CD4-positive, alpha-beta memory T cell (primary cell): ENCODE measurements at regions not wholly inside any gene's neighbourhood (a gene's known extent, or its start where the extent isn't known, plus 50 kb on each side); places are given as distances from the start of the nearest gene placed in this dataset.

Source experiments
- CTCF ChIA-PET: fragments of 350-600 bp; sonication (Branson Sonifier 250); formaldehyde crosslinking; loops from one replicate; lab custom pipeline; 2021; ENCODE audit warnings: inconsistent platforms; ENCODE audit not compliant: partially characterized antibody; lab: Charles Lee
- POLR2A ChIA-PET: fragments of 350-600 bp; sonication (Branson Sonifier 250); formaldehyde crosslinking; loops from one replicate; lab custom pipeline; 2021; ENCODE audit not compliant: partially characterized antibody; lab: Charles Lee
- DNase-seq, 5 donors: peaks; one replicate each; pipeline versions ENCODE4 v3.0.0 to v3.0.0-alpha.2; 2020 to 2022; ENCODE audit warnings: mixed read lengths in 1 of 5
- H3K27ac ChIP-seq: one replicate; pipeline ENCODE4 v1.7.0; 2013; ENCODE audit warnings: low read depth, low read length
- H3K27me3 ChIP-seq: 2 replicates; pipeline ENCODE4 v1.7.0; 2013; ENCODE audit warnings: mild to moderate bottlenecking, low read length, moderate library complexity; ENCODE audit not compliant: insufficient read depth
- H3K36me3 ChIP-seq: 2 replicates; pipeline ENCODE4 v1.7.0; 2013; ENCODE audit warnings: mild to moderate bottlenecking, low read length, moderate library complexity; ENCODE audit not compliant: insufficient read depth
- H3K4me1 ChIP-seq: 2 replicates; pipeline ENCODE4 v1.7.0; 2013; ENCODE audit warnings: mild to moderate bottlenecking, low read length, moderate library complexity; ENCODE audit not compliant: insufficient read depth
- H3K4me3 ChIP-seq, 2 donors: one replicate each; pipeline ENCODE4 v1.7.0; 2013; ENCODE audit warnings: low read length in 2 of 2, mild to moderate bottlenecking in 1 of 2
- H3K9me3 ChIP-seq, 2 donors: one replicate each; pipeline ENCODE4 v1.7.0; 2013; ENCODE audit warnings: low read length in 2 of 2, control low read depth in 1 of 2; ENCODE audit not compliant: control insufficient read depth in 1 of 2
- H3K27ac Mint-ChIP-seq, 7 donors: one replicate each; pipeline ENCODE4 v1.8.0; 2020 to 2021; ENCODE audit warnings: mixed read lengths in 7 of 7, mild to moderate bottlenecking in 6 of 7, inconsistent platforms in 3 of 7, moderate library complexity in 3 of 7
- H3K27me3 Mint-ChIP-seq, 2 donors: one replicate each; pipeline ENCODE4 v1.8.0; 2020 to 2021; ENCODE audit warnings: mixed read lengths in 2 of 2
- H3K36me3 Mint-ChIP-seq, 2 donors: one replicate each; pipeline ENCODE4 v1.8.0; 2020 to 2021; ENCODE audit warnings: mixed read lengths in 2 of 2, inconsistent platforms in 1 of 2, mild to moderate bottlenecking in 1 of 2
- H3K4me1 Mint-ChIP-seq, 4 donors: one replicate each; pipeline ENCODE4 v1.8.0; 2020 to 2021; ENCODE audit warnings: mixed read lengths in 4 of 4, mild to moderate bottlenecking in 1 of 4
- H3K4me3 Mint-ChIP-seq, 8 donors: one replicate each; pipeline ENCODE4 v1.8.0; 2020 to 2021; ENCODE audit warnings: mixed read lengths in 8 of 8, mild to moderate bottlenecking in 7 of 8, moderate library complexity in 6 of 8, inconsistent platforms in 3 of 8
- H3K9me3 Mint-ChIP-seq, 8 donors: one replicate each; pipeline ENCODE4 v1.8.0; 2020 to 2021; ENCODE audit warnings: mixed read lengths in 8 of 8, mild to moderate bottlenecking in 5 of 8, inconsistent platforms in 3 of 8, moderate library complexity in 1 of 8
- intact Hi-C: fragments of 100-400 bp; cut with micrococcal nuclease; formaldehyde crosslinking; loops from one replicate; pipeline ENCODE4 v1.15.1; 2023

DNA sequence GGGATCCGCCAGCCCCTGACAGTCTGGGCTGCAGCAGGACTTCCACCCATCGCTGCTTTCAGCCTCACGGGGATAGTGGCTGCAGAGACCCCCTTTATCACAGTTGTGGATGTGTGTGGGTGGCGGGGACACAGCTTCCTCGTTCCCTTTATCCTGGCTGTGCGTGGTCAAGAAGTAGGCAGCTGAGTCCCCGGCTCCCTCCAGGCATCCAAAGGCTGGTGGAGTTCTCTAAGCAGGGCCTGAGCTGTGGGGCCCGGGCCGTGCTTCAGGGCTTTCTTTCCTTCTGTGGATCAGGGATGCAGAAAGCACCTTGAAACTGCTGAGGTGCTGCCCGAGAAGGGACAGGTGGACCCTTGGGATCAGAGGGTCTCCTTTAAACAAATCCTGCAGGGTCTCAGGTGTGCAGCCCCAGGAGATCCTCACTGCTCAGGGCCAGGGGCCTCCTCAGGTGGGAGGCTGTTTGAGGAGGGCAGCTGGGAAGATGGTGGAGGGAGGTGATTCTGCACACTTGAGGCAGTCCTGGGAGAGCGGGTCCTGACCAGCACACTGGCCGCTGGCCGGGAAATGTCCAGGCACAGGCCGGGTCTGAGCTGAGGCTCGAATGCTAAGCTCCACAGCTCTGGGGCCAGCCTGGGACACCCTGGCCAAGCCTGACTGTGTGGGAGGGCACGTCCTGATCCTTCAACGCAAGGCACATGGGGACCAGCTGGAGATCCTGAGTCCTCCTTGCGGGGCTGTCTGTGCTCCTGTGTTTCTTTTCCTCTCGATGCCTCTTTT lies 1024.3 kb downstream of the BRD1 start:
- Histone ChIP-seq H3K27me3 (no peaks in the 10 kb centered on the region), H3K9me3 (no peaks in the 10 kb centered on the region), H3K4me3 (no peak overlapping the region), H3K36me3 (no peaks in the 10 kb centered on the region), H3K4me1 (no peaks in the 10 kb centered on the region), H3K27ac (no peak overlapping the region)
- Mint-ChIP-seq H3K4me3 (no peak overlapping the region), H3K9me3 (no peaks in the 10 kb centered on the region), H3K36me3 (no peaks in the 10 kb centered on the region), H3K27ac (no peak overlapping the region), H3K27me3 (no peaks in the 10 kb centered on the region), H3K4me1 (no peaks in the 10 kb centered on the region)
- ChIA-PET POLR2A (no interaction called here), CTCF (no interaction called here)
- DNase-seq: no peak
- intact Hi-C loops: no loop called here

GRCh38 chr22:48802576-48802975 lies 1025.1 kb downstream of the BRD1 start:
- CTCF ChIA-PET: no interaction called here
- Histone ChIP-seq H3K27me3 (no peaks in the 10 kb centered on the region), H3K27ac (no peak overlapping the region), H3K9me3 (no peaks in the 10 kb centered on the region), H3K4me3 (no peak overlapping the region), H3K36me3 (no peaks in the 10 kb centered on the region), H3K4me1 (no peaks in the 10 kb centered on the region)
- Mint-ChIP-seq H3K27me3 (peaks cover 0 to 2% of the 10 kb centered on the region in 2 donors), H3K4me3 (no peak overlapping the region), H3K4me1 (no peaks in the 10 kb centered on the region), H3K36me3 (no peaks in the 10 kb centered on the region), H3K9me3 (no peaks in the 10 kb centered on the region), H3K27ac (no peak overlapping the region)
- DNase-seq: no peak
- intact Hi-C loops: no loop called here
- POLR2A ChIA-PET: no interaction called here

DNA sequence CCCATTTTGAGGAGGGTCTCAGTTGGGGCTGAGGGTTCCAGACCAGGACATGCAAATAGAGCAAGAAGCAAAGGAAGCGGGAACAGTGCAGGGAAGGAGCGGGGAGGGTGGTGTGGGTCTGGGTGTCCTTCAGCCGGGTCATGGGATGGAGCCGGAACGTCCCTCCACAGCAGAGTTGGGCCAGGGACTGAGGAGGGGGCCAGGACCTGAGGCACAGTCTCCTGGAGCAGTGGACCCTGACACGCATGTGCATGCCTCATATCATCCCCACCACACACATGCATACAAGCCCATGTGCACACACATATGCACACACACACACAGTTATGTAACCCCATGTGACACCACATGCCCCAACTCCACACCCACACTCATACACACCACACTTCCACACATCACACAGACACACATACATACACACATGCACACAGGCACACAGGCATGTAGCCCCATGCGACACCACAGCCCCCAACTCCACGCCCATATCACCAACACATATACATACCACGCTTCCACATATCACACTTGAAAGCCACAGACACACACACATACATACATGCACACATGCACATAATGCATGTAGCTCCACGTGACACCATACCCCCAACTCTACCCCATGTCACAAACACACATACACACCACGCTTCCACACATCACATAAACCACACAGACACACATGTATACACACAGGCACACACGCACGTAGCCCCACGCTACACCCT lies 1026.6 kb downstream of the BRD1 start:
- peaks cover 0 to 2% of the 10 kb centered on the region in 2 donors for H3K27me3 Mint-ChIP-seq
- Histone ChIP-seq H3K4me1 (no peaks in the 10 kb centered on the region), H3K36me3 (no peaks in the 10 kb centered on the region), H3K9me3 (no peaks in the 10 kb centered on the region), H3K27ac (no peak overlapping the region), H3K4me3 (no peak overlapping the region), H3K27me3 (no peaks in the 10 kb centered on the region)
- no peak overlapping the region for H3K4me3 Mint-ChIP-seq
- H3K27ac Mint-ChIP-seq: no peak overlapping the region
- H3K4me1 Mint-ChIP-seq: no peaks in the 10 kb centered on the region
- intact Hi-C loops: no loop called here
- no peaks in the 10 kb centered on the region for H3K36me3 Mint-ChIP-seq
- H3K9me3 Mint-ChIP-seq: no peaks in the 10 kb centered on the region
- CTCF ChIA-PET: no interaction called here
- no peak for DNase-seq
- POLR2A ChIA-PET: no interaction called here

- POLR2A ChIA-PET: no interaction called here
- CTCF ChIA-PET: no interaction called here
- H3K4me1 Mint-ChIP-seq: no peaks in the 10 kb centered on the region
- H3K4me3 Mint-ChIP-seq: no peak overlapping the region
- intact Hi-C loops: no loop called here
- H3K27me3 Mint-ChIP-seq: peaks cover 0 to 2% of the 10 kb centered on the region in 2 donors
- H3K9me3 ChIP-seq: no peaks in the 10 kb centered on the region
- no peak overlapping the region for H3K27ac ChIP-seq
- H3K9me3 Mint-ChIP-seq: no peaks in the 10 kb centered on the region
- no peak for DNase-seq
- H3K4me3 ChIP-seq: no peak overlapping the region
- no peaks in the 10 kb centered on the region for H3K36me3 Mint-ChIP-seq
- no peak overlapping the region for H3K27ac Mint-ChIP-seq
- no peaks in the 10 kb centered on the region for H3K36me3 ChIP-seq
- no peaks in the 10 kb centered on the region for H3K27me3 ChIP-seq
- no peaks in the 10 kb centered on the region for H3K4me1 ChIP-seq
Measured at GRCh38 chr22:48800036-48800885, 1027.4 kb downstream of the BRD1 start.

DNA sequence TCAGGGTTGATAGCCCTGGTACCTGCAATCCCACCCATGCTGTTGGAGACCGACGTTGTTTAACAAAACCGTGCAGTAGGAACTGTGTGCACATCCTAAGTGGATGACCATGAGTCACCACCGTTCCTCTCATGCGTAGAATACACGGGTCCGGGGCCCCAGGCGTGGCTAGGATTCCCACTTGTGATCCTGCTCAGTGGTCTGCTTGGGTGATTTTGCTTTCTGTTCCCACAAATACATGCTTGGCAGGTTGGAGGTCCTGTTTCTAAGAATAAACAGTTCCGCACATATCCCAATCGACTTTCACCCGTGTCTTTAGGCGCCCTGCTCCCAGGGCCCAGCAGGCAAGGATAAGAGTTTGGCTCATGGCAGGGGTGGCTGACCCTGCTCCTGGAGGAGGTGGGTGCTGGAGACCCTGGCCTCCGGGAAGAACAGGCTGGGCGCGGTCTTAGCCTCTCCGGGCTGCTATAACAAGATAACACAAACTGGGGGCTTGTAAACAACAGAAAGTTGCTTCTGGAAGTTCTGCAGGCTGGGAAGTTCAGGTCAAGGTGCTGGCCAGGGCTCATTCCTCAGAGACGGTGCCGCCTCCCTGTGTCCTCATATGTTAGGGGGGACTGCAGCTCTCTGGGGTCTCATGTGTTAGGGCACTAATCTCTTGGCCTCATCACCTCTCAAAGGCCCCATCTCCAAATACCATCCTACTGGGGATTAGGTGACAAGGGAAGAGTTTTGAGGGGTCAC lies 1028.3 kb downstream of the BRD1 start:
- CTCF ChIA-PET: no interaction called here
- Mint-ChIP-seq H3K4me1 (no peaks in the 10 kb centered on the region), H3K4me3 (no peak overlapping the region), H3K27me3 (peaks cover 0 to 2% of the 10 kb centered on the region in 2 donors), H3K9me3 (peaks cover 0 to under 1% (median 0%) of the 10 kb centered on the region in 8 donors), H3K27ac (no peak overlapping the region), H3K36me3 (no peaks in the 10 kb centered on the region)
- no peaks in the 10 kb centered on the region for H3K4me1 ChIP-seq
- POLR2A ChIA-PET: no interaction called here
- no peaks in the 10 kb centered on the region for H3K27me3 ChIP-seq
- DNase-seq: no peak
- intact Hi-C loops: no loop called here
- H3K4me3 ChIP-seq: no peak overlapping the region
- H3K36me3 ChIP-seq: no peaks in the 10 kb centered on the region
- no peaks in the 10 kb centered on the region for H3K9me3 ChIP-seq
- no peak overlapping the region for H3K27ac ChIP-seq

DNA sequence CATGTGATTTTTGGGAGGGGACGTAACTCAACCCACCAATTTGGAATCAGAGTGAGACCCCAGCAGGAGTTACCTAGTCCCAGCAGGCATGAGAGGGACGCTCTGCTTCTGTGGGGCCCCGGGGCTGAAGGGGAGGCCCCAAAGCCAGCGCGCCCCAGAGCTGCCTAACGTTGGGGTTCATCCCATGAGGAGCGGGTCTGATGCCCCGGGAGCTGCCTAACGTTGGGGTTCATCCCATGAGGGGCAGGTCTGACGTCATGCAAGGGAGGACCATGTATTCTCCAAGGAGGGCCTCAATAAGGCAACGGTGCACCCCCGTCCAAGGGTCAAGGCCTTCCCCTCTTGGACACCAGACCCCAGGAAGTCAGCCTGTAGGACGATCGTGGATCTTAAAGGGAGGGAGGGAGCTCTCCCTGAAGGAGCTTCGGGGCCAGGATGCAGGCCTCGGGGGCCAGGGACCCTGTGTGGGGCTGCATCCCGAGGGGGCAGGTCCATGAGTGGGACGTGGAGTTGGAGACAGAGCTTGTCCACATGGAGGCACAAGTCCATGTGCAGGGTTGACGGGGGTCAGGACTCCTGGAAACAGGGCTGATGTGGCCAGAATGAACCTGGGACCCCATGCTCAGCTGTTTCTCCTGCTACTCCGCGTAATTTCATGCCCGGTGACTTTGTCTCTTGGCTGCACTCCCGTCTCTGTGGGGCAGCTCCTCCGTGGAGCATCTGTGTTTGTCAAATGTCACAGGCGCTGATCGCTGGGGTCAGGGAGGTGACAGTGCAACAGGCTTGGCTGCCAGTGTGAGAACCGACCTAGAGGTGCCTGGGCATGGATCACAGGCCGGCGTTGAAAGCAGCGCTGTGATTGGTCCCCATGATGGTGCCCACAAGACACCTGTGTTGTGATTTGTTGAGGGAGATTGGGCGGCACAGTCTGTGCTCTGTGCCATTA lies 1029.1 kb downstream of the BRD1 start:
- peaks cover 0 to 4% (median 0%) of the 10 kb centered on the region in 8 donors for H3K9me3 Mint-ChIP-seq
- no peak for DNase-seq
- H3K4me1 Mint-ChIP-seq: no peaks in the 10 kb centered on the region
- no peak overlapping the region for H3K27ac Mint-ChIP-seq
- Histone ChIP-seq H3K9me3 (no peaks in the 10 kb centered on the region), H3K36me3 (no peaks in the 10 kb centered on the region), H3K27ac (no peak overlapping the region), H3K27me3 (no peaks in the 10 kb centered on the region), H3K4me1 (no peaks in the 10 kb centered on the region), H3K4me3 (no peak overlapping the region)
- CTCF ChIA-PET: no interaction called here
- H3K27me3 Mint-ChIP-seq: peaks cover 0 to 2% of the 10 kb centered on the region in 2 donors
- H3K36me3 Mint-ChIP-seq: no peaks in the 10 kb centered on the region
- H3K4me3 Mint-ChIP-seq: no peak overlapping the region
- POLR2A ChIA-PET: no interaction called here
- intact Hi-C loops: no loop called here
